Astrocyte of the hippocampus (primary cell): ENCODE measurements at regions not wholly inside any gene's neighbourhood (a gene's known extent, or its start where the extent isn't known, plus 50 kb on each side); places are given as distances from the start of the nearest gene placed in this dataset.

Experiments used
- DNase-seq: peaks from one replicate; pipeline ENCODE4 v3.0.0; 2011; ENCODE audit warnings: low read depth, low spot score

DNA sequence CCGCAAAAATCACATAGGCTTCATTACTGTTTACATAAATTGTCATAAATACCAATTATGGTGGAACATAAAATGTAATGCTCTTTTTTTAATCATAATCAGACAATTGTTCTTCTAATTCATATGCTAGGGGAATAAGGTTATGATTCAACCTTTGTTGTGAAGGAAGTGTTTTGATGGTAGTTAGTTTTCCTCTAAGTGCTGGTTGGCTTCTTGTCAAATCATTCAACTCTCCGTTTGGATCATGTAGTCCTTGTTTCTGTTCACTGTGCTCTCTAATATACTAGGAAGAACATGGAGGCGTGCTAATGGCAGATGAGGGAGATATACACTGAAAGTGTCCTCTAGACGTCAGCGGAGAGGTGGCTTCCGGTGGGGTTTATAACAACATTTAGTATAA is 1938.0 kb upstream of the PIK3C3 start:
- DNase-seq, result no peak

DNA sequence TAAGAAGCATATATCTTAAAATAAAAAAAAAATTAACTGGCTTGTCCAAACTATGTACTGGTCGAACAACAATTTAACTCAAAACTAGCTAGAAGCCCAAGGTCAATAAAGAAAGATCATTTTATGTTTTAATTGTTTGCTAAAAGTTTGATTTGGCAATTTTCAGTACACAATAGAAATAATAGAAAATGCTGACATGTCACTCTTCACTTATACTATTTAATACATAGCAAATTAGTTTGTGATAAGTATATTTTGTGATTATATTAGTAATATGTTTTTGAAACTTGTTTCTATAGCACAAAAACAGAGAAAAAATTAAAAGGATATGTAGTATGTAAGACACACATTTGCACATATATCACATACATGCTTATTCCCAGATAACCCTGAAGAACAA is 1938.6 kb upstream of the PIK3C3 start:
- DNase-seq, result no peak

DNA sequence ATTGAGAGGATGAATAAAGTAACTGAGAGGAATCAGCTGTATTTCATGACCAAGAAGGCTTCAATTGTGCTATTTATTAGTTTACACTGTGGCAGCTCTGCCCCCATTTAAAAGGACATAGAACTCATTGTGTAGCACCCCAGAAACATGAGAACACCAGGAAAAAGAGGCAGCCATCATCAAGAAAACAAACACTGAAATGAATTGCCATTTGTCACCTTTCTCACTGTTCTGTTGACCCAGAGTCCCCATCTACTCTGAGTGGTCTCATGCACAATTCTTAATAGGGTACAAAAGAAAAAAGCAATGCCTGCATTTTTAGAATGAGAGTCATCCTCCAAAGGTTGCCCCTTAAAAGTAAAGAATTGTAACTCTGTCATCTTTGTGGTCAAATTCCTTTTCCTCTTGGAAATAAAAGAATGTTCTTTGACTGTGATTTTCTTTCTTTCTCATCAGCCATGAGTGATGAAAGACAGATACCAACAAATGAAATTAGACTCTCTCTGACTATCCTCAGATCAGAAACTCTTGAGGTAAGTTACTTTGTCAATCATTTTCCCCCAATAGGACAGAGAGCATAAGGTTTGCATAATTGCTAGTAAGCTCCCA is 1941.9 kb upstream of the PIK3C3 start:
- DNase-seq, result peak; percentile 67

DNA sequence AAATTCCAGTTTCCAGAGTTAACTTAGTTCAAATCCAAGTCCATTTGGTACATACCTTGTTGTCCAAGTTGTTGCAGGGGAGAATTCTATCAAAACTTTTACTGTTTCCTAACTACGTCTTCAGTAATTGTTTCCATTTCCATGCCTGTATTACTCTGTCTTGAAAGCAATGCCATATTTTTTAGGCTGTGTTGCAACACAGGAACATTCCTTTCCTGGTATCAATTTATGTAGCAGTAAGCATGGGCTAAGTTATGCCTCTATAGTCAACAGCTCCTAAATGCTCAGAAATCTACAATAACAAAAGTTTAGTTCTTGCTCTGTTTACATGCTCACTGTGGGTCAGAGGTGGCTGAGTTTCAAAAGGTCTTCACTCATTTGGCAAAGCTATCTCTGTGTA is 1943.8 kb upstream of the PIK3C3 start:
- no peak for DNase-seq

DNA sequence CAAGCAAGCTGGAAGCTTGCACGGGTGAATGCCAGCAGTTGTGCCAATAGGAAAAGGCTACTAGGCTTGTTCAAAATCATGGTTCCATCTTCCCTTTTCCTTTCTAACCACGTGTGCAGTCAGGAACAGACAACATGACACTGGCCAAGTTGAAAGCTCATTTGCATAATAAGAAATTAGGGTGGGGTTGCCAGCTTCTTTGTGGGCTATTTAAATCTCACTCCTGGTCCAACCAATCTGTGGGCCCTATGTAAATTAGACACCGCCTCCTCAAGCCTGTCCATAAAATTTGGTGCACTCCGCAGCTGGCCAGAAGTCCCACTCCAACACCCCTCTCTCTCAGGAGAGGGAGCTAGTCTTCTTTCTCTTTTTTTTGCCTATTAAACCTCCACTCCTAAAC is 1948.4 kb upstream of the PIK3C3 start:
- DNase-seq, result no peak

DNA sequence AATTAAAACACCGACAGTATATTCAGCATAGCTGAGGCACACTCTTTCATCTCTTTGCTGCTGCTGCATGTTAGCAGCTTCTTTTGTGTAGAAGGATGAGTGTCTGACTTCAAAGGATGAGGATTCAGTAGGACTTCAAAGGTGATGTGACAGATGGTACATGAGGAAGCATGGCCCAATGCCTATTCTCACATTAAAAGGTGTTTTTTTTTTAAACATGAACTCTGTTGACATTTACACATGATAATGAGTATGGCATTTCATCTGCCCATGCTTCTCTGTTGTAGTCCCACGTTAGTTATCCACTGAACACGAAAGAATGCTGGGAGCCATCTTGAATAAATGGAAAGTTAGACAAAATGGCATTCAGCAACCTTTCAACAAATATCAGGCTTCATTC is 1950.8 kb upstream of the PIK3C3 start:
- DNase-seq, result no peak

DNA sequence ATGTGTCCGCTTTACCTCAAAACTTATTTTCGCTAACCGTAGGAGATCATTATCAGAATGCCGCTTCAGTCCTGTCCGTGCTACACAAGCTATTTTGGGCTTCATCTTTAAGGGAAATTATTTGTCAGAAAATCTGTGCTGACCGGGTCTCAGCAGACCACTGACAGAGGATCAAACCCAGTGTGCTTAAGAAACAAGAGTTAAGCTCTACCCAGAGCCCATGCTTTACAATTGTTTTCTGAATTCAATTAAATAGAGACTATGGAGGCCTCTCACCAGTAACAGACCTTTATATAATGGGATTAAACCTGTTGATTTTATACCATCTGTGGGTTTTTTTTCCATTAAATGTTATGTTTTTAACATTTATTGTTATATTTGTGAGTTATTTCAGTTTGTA is 1956.7 kb upstream of the PIK3C3 start:
- DNase-seq, result no peak

DNA sequence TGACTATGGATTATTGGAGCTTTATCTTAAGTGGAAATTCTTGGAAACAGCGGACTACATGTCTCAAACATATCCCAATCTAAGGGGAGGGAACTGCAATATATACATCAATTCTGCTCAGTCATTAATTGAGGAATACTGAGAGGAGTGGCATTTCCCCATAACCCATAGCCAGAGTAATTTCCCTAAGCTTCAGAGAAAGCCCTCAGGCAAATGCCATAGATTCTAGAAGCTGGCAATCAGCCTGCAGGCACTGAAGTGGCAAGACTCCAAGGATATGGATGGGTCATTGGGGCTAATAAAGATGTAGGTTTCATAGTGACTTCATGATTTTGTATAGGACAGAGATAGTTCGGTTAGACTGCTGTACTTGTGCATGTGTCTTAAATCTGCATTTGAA is 1960.5 kb upstream of the PIK3C3 start:
- no peak for DNase-seq

DNA sequence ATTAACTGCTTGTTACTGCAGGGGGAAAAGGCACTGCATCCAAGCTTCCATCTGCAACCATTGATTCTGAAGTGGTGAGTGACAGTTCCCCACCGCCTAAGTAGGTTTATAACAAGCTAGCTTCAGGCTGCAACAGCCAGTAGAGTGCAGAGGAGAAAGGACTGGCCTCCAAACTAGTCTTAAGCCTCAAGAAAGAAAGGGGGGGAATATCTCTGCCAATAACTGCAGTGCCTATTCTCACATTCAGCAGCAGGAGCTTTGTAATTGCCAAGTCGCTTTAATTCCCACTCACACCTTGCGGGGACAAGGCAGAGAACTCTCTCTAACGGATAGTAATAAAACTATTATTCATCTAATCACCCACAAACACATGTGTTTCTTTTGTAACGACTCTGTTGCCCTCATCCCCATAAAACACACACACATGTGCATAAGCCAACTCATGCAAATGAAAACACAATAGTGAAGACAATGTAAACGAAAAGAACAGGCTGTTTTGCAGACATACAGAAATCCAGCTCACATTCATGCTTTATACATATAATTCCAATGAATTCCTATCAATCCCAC is 1963.3 kb upstream of the PIK3C3 start:
- no peak for DNase-seq

DNA sequence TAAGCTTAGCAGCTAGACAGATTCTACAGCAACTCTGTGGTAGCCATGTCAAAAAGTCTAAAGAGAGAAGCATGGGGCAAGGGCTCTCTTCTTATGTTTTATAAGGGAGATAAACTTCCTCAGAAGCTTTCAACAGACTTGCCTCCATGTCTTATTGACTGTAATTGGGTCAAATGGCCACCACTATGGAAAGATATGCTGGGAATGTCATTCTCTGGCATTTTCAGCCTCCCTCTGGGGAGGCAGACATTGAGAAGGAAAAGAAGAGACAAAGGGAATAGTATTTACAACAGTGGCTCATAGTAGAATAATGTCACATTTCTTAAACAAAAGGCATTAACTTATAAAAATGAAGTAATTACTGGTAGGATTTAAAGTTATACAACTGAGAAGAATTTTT is 1964.5 kb upstream of the PIK3C3 start:
- no peak for DNase-seq

DNA sequence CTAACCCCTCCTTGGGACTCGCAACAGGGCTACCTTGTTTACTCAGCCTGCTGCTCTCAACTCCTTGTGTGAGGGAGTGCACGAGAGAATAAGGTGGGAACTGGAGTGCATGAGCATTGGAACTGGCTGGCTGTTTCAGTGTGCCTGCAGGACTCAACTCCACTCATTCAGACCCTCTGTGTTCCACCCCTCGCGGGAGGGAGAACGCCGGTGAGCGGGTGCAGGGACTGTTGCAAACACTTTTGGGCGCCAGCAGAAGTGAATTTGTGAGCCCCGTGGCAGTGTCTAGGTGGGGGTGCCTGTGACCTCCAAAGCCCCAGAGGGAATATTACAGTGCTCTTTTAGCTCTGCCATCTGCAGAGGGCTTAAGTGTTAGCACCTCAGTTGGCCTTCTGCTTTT is 1978.3 kb upstream of the PIK3C3 start:
- DNase-seq, result no peak

DNA sequence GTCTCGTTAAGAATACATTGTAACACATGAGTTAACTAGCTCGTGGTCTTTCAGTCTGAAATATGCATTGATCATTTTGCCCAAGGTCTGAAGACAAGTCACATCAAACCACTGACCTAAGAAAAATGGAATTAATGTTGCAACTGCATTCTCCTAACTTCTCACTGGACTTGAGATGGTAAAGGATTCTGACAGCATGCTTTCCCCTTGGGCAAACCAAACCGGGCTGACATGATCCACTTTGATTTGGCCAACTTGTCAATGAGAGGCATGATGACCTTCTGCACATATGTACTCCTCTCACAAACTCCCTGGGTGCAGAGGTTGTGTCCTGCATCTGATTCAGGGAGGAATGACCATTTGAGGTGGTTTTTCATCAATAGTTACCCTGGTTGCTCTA is 1982.5 kb upstream of the PIK3C3 start:
- DNase-seq, result no peak

DNA sequence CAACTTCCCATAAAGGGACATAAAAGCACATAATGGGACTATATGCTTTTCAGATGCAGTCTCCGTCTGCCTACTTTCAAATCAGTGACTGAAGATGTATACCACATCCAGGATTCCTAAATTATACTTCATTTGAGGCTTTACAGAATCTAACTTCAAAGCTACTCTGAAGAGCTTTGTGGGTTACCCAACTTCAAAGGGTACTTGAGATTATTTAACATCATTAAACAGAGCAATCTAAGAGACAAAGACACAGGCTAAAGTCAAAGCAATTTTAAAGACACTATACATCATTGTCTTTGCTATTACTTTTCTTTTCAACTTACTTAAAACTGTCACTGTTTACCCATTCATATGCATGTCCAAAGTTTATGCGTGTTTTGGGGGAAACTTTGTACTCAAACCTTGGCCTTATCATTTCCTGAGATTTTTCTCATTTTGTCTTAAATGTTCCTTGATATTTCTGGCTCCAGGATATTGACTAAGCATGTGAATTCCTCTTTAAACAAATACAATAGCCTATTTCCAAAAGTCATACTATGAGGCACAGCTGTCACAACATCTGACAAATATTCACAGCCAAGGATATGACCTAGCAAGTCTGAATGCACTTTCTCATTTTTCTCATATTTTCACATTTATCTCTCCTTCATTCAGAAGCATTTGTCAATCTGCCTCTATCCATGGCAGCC is 1985.1 kb upstream of the PIK3C3 start:
- no peak for DNase-seq

DNA sequence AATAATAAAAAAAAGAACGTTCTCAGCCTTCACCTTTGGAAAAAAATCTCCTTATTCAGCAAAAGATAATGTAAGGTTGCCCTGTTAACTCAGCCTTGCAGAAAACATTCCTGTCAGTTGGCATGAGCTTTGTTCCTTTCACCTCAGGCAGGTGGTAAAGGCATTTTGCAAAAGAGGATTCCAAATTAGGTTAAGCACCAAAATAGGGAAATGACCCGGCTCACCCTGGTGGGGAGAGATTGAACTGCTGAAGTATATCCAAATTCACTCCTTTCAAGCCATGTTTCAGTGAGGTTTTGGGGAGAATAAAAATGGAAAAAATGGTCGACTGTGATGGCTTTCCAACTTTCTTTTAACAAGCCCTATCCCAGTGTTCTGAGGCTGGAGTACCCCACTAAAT is 1988.8 kb upstream of the PIK3C3 start:
- no peak for DNase-seq

DNA sequence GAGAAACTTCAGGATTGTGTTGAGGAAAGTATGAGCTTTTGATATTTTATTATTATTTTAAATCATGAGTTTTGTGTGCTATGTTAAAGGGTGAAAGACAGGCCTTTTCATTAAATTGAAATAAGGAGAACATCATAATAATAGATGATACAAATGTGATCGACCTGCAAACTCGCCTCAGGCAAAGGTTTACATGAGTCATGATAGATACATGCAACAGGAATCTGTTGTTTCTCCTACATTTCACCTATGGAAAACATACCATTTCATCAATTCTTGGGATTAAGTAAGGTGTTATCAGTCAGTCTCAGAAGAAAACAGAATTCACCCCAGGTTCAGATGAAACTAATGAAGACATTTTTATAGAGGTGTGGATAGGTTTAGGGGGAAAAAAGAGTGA is 1992.5 kb upstream of the PIK3C3 start:
- DNase-seq, result no peak

DNA sequence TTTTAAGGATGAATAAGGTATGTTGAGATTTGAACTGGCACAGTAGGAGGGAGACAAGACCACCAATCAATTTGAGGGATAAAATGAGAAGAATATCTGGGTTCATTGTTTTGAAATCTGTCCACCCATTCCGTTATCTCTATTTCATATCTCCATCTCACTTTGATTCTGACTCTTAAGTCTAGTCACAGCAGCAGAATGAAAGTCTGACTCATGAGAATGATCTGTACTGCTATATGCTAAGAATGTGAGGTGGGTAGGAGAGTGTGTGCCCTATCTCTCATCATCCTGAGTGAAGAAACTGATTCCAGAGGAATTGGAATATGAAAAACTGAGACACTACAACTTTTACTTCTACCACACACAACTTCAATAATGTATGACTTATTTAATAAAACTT is 1994.5 kb upstream of the PIK3C3 start:
- DNase-seq, result peak; percentile 25

DNA sequence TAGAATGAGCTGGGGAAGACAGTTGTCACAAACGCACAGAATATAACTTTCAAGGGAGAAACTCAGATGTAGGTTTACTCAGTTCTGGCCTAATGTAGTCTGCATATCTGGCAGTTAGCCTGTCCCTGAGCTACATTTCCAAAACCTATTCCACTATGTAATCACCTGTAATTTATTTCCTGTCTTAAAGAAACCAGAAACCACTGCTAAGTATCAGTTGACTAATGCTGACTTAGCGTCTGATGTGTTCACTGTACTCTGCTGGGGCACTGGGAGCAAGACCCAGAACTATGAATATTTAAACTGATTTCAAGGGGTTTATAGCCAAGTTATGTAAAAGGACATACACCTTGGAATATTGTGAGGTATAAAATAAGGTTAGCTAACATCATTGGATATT is 1995.2 kb upstream of the PIK3C3 start:
- DNase-seq, result peak; percentile 13

DNA sequence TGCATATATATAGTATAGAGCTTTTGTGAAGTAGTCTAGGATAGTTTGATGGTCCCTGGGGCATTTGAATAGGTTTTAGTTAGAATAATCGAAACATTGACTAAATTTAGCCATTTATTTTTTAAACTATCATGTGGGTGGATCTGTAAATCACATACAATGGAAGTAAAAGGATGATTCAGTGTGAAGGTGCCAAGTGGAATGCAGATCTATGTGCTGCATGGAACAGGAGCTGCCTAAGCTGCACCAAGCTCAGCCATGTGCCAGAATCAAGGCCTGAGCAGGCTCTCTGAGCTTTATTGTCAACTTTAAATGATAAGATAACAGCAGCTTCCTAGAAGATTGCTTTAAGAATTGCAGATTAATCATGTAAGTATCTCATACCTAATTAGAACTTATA is 1996.2 kb upstream of the PIK3C3 start:
- DNase-seq, result no peak

DNA sequence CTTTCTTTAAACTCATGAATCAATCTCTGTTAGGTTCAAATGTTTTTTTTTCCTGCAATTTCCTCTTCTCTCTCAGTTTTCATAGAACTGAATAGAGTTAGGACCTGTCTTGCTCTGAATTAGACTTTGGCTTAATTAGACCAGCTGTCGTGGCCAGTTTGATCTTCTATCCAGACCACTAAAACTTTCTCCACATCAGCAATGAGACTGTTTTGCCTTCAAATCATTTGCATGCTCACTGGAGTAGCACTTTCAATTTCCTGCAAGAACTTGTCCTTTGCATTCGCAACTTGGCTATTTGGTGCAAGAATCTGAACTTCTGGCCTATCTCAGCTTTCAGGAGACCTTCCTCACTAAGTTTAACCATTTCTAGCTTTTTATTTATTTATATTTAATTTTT is 2002.2 kb upstream of the PIK3C3 start:
- DNase-seq, result no peak

DNA sequence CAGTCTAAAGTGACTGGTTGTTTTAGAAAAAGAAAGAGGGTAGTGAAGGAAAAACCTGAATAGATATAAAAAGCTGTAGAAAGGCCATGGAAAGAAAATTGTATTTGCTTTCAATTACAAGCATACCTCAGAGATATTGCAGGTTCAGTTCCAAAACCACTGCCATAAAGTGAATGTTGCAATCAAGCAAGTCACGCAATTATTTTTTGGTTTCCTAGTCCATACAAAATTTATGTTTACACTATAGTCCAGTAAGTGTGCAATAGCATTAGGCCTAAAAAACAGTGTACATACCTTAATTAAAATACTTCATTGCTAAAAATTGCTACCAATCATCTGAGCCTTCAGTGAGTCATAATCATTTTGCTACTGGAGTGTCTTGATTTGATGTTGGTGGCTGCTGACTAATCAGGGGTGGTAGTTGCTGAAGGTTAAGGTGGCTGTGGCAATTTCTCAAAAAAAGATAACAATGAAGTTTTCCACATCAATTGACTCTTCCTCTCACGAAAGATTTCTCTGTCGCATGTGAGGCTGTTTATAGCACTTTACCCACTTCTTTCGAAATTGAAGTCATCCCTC is 2003.8 kb upstream of the PIK3C3 start:
- DNase-seq, result no peak

DNA sequence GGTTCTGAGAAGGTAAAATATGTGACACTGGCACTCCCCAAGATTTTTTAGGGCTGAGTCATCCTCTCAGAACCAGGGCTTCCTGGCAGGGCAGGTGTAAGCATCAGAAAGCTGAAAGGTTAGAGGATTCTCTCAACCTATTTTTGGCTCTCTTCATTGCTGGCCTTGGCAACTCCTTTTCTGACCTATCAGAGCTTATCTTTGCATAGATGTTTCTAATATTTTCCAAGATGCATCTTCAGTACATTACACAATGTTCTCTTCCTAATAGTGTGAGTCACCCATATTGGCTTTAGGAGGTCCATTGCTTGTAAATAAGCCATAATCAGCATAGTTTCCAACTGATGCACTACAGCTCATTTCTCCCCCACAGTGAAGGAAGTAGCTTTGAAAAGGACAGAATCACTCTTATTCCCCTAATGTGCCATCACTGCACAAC is 2008.4 kb upstream of the PIK3C3 start:
- peak; percentile 70 for DNase-seq

DNA sequence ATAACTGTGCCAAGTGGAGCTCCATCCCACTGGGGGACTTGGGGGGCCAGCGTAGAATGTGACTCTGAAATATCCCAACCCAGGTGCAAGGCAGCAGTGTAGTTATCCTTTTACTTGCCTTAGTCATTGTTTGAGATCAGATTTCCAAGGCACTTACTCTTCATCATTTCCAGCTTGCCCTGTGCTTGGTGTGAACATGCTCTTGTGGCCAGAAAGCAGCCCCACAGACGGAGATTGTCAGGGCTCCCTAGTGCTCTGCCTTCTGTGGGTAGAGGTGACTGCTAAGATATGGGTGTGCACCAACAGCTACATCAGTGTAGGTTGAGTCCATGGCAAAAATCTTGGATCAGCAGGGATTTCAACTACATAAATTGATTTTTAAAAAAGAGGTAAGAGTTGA is 2010.0 kb upstream of the PIK3C3 start:
- DNase-seq, result no peak

DNA sequence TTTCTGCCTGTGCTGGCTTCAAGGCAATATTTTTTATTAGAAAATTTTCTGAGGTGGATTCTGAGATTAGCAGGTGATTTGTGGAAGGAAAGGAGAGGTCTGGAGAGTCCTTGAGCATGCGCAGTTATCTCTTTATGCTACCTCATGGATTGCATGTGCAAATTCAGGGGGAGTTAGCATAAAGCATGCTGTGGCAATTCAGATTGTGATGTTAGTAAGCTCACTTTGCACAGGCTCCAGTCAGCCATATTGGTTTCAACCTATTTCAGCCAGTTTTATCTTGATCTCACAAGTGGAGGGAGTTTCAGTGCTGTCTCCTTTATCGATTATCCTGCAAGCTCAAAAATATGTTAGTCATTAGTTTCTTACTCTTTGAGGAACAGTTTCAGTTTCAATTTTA is 2012.3 kb upstream of the PIK3C3 start:
- DNase-seq, result no peak
